PC-9 (cell line): ENCODE measurements at regions not wholly inside any gene's neighbourhood (a gene's known extent, or its start where the extent isn't known, plus 50 kb on each side); places are given as distances from the start of the nearest gene placed in this dataset.
A peak's percentile ranks its signal among the peaks of the same experiment; 100 is the strongest.

Experiments used
- BruUV-seq: library from RNA; stranded (reverse); fragments of 400-500 nt; replicated peaks from 2 replicates; lab custom pipeline; 2021; lab: Mats Ljungman, UMichigan
- CTCF ChIA-PET: fragments of 300-600 bp; sonication (Branson Sonifier 250); formaldehyde crosslinking; loops from one replicate; lab custom pipeline; 2022; ENCODE audit warnings: antibody characterized with exemption; lab: Charles Lee
- POLR2A ChIA-PET: fragments of 300-600 bp; sonication (Branson Sonifier 250); formaldehyde crosslinking; loops from one replicate; lab custom pipeline; 2022; ENCODE audit warnings: antibody characterized with exemption; ENCODE audit not compliant: unreplicated experiment; lab: Charles Lee
- DNase-seq, 2 experiments: peaks; one replicate each; pipeline versions ENCODE4 v3.0.0 to v3.0.0-alpha.2; 2015 to 2022; ENCODE audit warnings: mixed read lengths in 1 of 2
- H2AFZ ChIP-seq: fragments of 200-600 bp; sonication (generic); 2 replicates; pipeline ENCODE4 v1.8.1; 2017; ENCODE audit warnings: antibody characterized with exemption
- H3F3A ChIP-seq: fragments of 200-600 bp; sonication (generic); 2 replicates; pipeline ENCODE4 v1.8.1; 2017; ENCODE audit warnings: antibody characterized with exemption, mild to moderate bottlenecking, low read depth; ENCODE audit not compliant: insufficient read depth
- H3K27ac ChIP-seq: fragments of 200-600 bp; sonication (generic); 2 replicates; pipeline ENCODE4 v1.6.1; 2016; ENCODE audit warnings: mixed run types
- H3K27me3 ChIP-seq: fragments of 200-600 bp; sonication (generic); 2 replicates; pipeline ENCODE4 v1.6.1; 2016; ENCODE audit warnings: low read depth, mixed run types; ENCODE audit not compliant: insufficient read depth
- H3K36me3 ChIP-seq: fragments of 200-600 bp; sonication (generic); 2 replicates; pipeline ENCODE4 v1.6.1; 2016; ENCODE audit warnings: low read depth, mixed run types
- H3K4me1 ChIP-seq: fragments of 200-600 bp; sonication (generic); replicated peaks from 2 replicates; pipeline ENCODE4 v1.6.1; 2016; ENCODE audit warnings: mixed run types; ENCODE audit not compliant: insufficient read depth
- H3K4me2 ChIP-seq: fragments of 200-600 bp; sonication (generic); 2 replicates; pipeline ENCODE4 v1.6.1; 2017; ENCODE audit warnings: mixed run types
- H3K4me3 ChIP-seq: fragments of 200-600 bp; sonication (generic); 2 replicates; pipeline ENCODE4 v1.6.1; 2016; ENCODE audit warnings: mixed run types
- H3K79me2 ChIP-seq: fragments of 200-600 bp; sonication (generic); 2 replicates; pipeline ENCODE4 v1.6.1; 2017; ENCODE audit warnings: low read depth, mixed run types
- H3K9me2 ChIP-seq: fragments of 200-600 bp; sonication (generic); 2 replicates; pipeline ENCODE4 v1.8.1; 2017; ENCODE audit warnings: mild to moderate bottlenecking; ENCODE audit not compliant: insufficient read depth
- H3K9me3 ChIP-seq: fragments of 200-600 bp; sonication (generic); 2 replicates; pipeline ENCODE4 v1.8.1; 2016; ENCODE audit warnings: low read depth; ENCODE audit not compliant: insufficient read depth
- H4K20me1 ChIP-seq: fragments of 200-600 bp; sonication (generic); 2 replicates; pipeline ENCODE4 v1.8.1; 2017; ENCODE audit not compliant: insufficient read depth
- EZH2 ChIP-seq: fragments of 200-600 bp; sonication (generic); IDR thresholded peaks from 2 replicates; pipeline ENCODE4 v1.8.0; 2017; ENCODE audit warnings: antibody characterized with exemption, low read depth
- intact Hi-C: fragments of 100-400 bp; cut with micrococcal nuclease; formaldehyde crosslinking; loops from one replicate; pipeline ENCODE4 v1.10.0; 2022; ENCODE audit not compliant: unreplicated experiment
- TF ChIP-seq, protein P1 (sequence below): fragments of 200-600 bp; sonication (generic); conservative IDR thresholded peaks from 2 replicates; pipeline ENCODE4 v1.6.1; 2017; ENCODE audit warnings: mixed run types, antibody characterized with exemption, mild to moderate bottlenecking, moderate library complexity

DNA sequence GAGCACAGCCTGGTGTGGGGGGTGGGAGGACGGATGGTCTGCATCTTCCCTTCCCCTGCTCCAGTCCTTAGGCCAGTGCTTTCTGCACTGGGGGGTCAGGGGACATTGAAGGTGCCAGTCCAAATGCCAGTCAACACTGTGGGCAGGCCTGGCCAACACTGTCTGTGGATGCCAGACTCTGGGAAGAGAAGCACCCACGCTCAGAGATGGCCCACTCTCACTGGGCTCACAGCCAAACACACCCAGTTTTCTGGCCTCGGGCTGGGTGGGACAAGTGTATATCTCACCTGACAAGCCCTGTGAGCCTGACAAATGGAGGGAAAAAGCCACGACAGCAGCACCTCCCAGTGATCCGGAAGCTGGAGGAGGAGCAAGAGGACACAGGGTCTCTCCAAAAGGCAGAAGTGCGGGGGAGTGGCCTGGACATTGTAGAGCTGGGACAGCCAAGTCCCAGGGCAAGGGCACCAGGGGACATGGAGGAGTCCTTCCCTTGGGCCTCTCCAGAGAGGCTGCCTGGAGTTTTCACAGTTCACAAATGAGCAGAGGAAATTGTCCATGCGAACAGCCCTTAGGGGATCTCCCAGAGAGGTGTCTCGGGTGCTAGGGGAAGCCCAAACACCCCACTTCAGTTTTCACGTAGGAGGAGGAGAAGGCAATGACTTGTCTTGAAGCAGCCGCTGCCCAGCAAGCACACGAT is 79.3 kb downstream of the SDC1 start:
- Histone ChIP-seq H3K79me2 (no peaks in the 10 kb centered on the region), H3K4me2 (peak overlapping the region; percentile 41), H3K27me3 (no peaks in the 10 kb centered on the region), H2AFZ (no peak overlapping the region), H4K20me1 (no peaks in the 10 kb centered on the region), H3F3A (peaks cover 57% of the 10 kb centered on the region), H3K4me3 (no peak overlapping the region), H3K36me3 (no peaks in the 10 kb centered on the region), H3K4me1 (peaks cover 78% of the 10 kb centered on the region), H3K9me2 (no peaks in the 10 kb centered on the region), H3K27ac (peak overlapping the region; percentile 77), H3K9me3 (no peaks in the 10 kb centered on the region)
- BruUV-seq = no TSS peak
- ChIA-PET CTCF (no interaction called here), POLR2A (no interaction called here)
- intact Hi-C loops = no loop called here
- TF ChIP-seq, protein P1, sequence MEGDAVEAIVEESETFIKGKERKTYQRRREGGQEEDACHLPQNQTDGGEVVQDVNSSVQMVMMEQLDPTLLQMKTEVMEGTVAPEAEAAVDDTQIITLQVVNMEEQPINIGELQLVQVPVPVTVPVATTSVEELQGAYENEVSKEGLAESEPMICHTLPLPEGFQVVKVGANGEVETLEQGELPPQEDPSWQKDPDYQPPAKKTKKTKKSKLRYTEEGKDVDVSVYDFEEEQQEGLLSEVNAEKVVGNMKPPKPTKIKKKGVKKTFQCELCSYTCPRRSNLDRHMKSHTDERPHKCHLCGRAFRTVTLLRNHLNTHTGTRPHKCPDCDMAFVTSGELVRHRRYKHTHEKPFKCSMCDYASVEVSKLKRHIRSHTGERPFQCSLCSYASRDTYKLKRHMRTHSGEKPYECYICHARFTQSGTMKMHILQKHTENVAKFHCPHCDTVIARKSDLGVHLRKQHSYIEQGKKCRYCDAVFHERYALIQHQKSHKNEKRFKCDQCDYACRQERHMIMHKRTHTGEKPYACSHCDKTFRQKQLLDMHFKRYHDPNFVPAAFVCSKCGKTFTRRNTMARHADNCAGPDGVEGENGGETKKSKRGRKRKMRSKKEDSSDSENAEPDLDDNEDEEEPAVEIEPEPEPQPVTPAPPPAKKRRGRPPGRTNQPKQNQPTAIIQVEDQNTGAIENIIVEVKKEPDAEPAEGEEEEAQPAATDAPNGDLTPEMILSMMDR = no peak
- no peak for TF ChIP-seq EZH2
- DNase-seq = peak; percentile 33 to 60

DNA sequence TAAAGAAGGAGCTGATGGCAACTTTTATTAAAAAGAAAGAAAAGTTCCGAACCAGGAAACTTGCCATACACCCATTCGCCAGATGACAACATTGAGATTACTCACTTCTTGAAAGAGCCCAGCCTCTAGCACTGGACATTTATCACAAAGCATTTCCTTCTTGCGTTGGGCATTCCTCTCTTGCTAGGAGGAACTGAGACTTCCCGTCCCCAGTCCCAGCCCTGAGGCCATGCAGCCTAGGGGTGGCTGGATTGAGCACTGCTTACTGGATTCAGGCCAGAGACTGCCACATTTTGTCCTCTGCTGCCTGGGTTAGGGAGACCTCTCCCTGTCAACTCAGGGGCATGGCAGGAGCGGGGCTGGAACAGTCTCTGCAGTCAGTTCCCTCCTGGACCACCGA is 80.1 kb downstream of the SDC1 start:
- H3K36me3 ChIP-seq = no peaks in the 10 kb centered on the region
- intact Hi-C loops = no loop called here
- H3K9me2 ChIP-seq = no peaks in the 10 kb centered on the region
- no peak overlapping the region for H2AFZ ChIP-seq
- no peak overlapping the region for H3K4me3 ChIP-seq
- no TSS peak for BruUV-seq
- H3K9me3 ChIP-seq = no peaks in the 10 kb centered on the region
- H4K20me1 ChIP-seq = no peaks in the 10 kb centered on the region
- peaks cover 81% of the 10 kb centered on the region for H3K4me1 ChIP-seq
- TF ChIP-seq, protein P1 = no peak
- no peak for TF ChIP-seq EZH2
- DNase-seq = peak in 1 of 2 experiments; percentile 74
- ChIA-PET CTCF (no interaction called here), POLR2A (interaction anchor here (0.6 kb wide), 1 partner anchor 70 kb away, joined by 3 read pairs; no protein-coding TSS in a partner anchor)
- H3K27me3 ChIP-seq = no peaks in the 10 kb centered on the region
- peak overlapping the region; percentile 77 for H3K27ac ChIP-seq
- peaks cover 53% of the 10 kb centered on the region for H3F3A ChIP-seq
- no peaks in the 10 kb centered on the region for H3K79me2 ChIP-seq
- no peak overlapping the region; the same call in 1 of the 2 replicates for H3K4me2 ChIP-seq

DNA sequence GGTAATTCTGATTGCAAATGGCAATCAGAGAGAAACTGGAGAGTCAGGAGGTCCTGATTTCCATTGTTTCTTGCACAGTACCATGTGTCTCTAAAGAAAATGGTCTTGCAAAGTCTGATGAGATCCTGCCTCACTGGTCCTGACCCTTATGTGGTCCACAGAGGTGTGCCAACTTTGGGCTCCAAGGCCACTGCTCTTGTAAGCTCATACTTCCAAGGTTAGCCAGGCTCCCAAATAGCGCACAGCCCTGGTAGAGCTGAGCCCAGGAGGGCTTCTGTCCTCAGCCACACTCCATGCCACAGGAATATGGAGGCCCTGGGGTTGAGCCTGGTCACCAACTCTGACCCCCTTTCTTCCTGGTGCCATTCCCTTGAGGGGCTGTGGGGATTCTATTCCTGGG is 80.7 kb downstream of the SDC1 start:
- TF ChIP-seq EZH2 = no peak
- TF ChIP-seq, protein P1 = no peak
- peak overlapping the region; percentile 77 for H3K27ac ChIP-seq
- peak overlapping the region; percentile 41 for H3K4me2 ChIP-seq
- no peak for DNase-seq
- intact Hi-C loops = no loop called here
- H2AFZ ChIP-seq = no peak overlapping the region
- POLR2A ChIA-PET = interaction anchor here (0.5 to 0.7 kb wide), 2 partner anchors 11 to 77 kb away, joined by 3 to 4 read pairs; no protein-coding TSS in a partner anchor
- no peaks in the 10 kb centered on the region for H3K9me2 ChIP-seq
- no peaks in the 10 kb centered on the region for H3K79me2 ChIP-seq
- H3K4me1 ChIP-seq = peaks cover 81% of the 10 kb centered on the region
- H3F3A ChIP-seq = peaks cover 46% of the 10 kb centered on the region
- no TSS peak for BruUV-seq
- no peaks in the 10 kb centered on the region for H3K27me3 ChIP-seq
- no peaks in the 10 kb centered on the region for H3K36me3 ChIP-seq
- CTCF ChIA-PET = no interaction called here
- H4K20me1 ChIP-seq = no peaks in the 10 kb centered on the region
- no peaks in the 10 kb centered on the region for H3K9me3 ChIP-seq
- no peak overlapping the region for H3K4me3 ChIP-seq
